Ishikawa (cell line): ENCODE measurements at regions not wholly inside any gene's neighbourhood (a gene's known extent, or its start where the extent isn't known, plus 50 kb on each side); places are given as distances from the start of the nearest gene placed in this dataset.

Experiments used
- CEBPB ChIP-seq: IDR thresholded peaks from 2 replicates; pipeline ENCODE4 v1.6.1; 2012
- CREB1 ChIP-seq: IDR thresholded peaks from 2 replicates; pipeline ENCODE4 v1.6.1; 2012; ENCODE audit warnings: low read depth
- REST ChIP-seq: IDR thresholded peaks from 2 replicates; pipeline ENCODE4 v1.6.1; 2012; ENCODE audit warnings: low read depth, mild to moderate bottlenecking
- TAF1 ChIP-seq: IDR thresholded peaks from 2 replicates; pipeline ENCODE4 v1.6.1; 2012; ENCODE audit warnings: low read depth, mild to moderate bottlenecking

- TF ChIP-seq CEBPB (no peak), CREB1 (no peak), REST (no peak), TAF1 (no peak)
Measured at GRCh38 chr4:174147863-174148262, 135.6 kb downstream of the FBXO8 start.
